ENCODE measurements at regions not wholly inside any gene's neighbourhood (a gene's known extent, or its start where the extent isn't known, plus 50 kb on each side); places are given as distances from the start of the nearest gene placed in this dataset.

DNA sequence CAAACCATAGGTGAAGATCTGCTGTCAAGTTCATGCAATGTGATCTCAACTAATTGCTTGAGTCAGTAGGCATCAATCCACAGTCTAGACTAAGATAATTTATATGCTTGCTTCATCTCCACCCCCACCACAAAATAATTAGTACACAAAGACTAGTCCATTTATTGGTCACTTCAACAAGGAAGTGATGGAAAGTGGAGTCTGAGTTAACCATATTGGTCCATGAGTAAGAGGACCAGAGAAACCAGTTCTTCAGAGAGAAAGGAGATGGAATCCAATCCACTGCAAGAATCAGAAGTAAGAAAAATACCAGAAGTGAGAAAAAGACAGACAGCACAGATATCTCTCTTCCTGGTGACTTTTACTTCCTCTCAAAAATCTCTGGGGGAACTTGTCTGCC is 366.5 kb downstream of the CHSY3 start:
- H3K4me3 ChIP-seq (ENCODE audit: low read depth in 1 of 2, low read length in 2 of 2) = no peak overlapping the region
- H3K27me3 ChIP-seq (ENCODE audit: control insufficient read depth in 1 of 2, insufficient read depth in 2 of 2, low read length in 2 of 2) = no peaks in the 10 kb centered on the region
- no peaks in the 10 kb centered on the region for H3K36me3 ChIP-seq (ENCODE audit: insufficient read depth, low read length)
- H3K9ac ChIP-seq (ENCODE audit: low read length) = no peak overlapping the region
- no peaks in the 10 kb centered on the region for H3K9me3 ChIP-seq (ENCODE audit: low read length)
- no peaks in the 10 kb centered on the region for H3K4me1 ChIP-seq (ENCODE audit: insufficient read depth, low read length)
- H3K27ac ChIP-seq (ENCODE audit: low read depth, low read length) = no peak overlapping the region

DNA sequence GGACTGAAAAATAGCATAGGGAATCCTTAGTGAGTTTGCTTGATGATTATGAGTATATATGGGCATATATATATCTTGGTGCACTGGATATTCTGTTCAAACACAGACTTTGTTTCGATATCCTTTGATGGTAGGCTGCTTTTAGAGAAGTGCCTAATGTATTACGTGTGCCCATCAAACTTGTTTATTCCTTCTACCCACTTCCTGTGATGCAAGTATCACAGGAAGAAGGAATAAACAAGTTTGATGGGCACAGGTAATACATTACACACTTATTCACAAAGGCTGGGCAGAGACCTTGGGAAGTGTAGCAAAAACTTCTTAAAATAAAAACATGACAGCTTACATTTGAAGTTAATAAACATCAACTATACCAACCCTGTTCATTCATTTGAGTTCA is 364.2 kb downstream of the CHSY3 start:
- Histone ChIP-seq H3K4me1 (ENCODE audit: insufficient read depth, low read length) (no peaks in the 10 kb centered on the region), H3K9ac (ENCODE audit: low read length) (no peak overlapping the region), H3K27me3 (ENCODE audit: control insufficient read depth in 1 of 2, insufficient read depth in 2 of 2, low read length in 2 of 2) (no peaks in the 10 kb centered on the region), H3K4me3 (ENCODE audit: low read depth in 1 of 2, low read length in 2 of 2) (no peak overlapping the region), H3K9me3 (ENCODE audit: low read length) (no peaks in the 10 kb centered on the region), H3K27ac (ENCODE audit: low read depth, low read length) (no peak overlapping the region), H3K36me3 (ENCODE audit: insufficient read depth, low read length) (no peaks in the 10 kb centered on the region)

- Histone ChIP-seq H3K4me1 (ENCODE audit: insufficient read depth, low read length) (no peaks in the 10 kb centered on the region), H3K27me3 (ENCODE audit: control insufficient read depth in 1 of 2, insufficient read depth in 2 of 2, low read length in 2 of 2) (no peaks in the 10 kb centered on the region), H3K4me3 (ENCODE audit: low read depth in 1 of 2, low read length in 2 of 2) (no peak overlapping the region), H3K36me3 (ENCODE audit: insufficient read depth, low read length) (no peaks in the 10 kb centered on the region), H3K9me3 (ENCODE audit: low read length) (no peaks in the 10 kb centered on the region), H3K9ac (ENCODE audit: low read length) (no peak overlapping the region), H3K27ac (ENCODE audit: low read depth, low read length) (no peak overlapping the region)
These were observed 363.7 kb downstream of the CHSY3 start for GRCh38 chr5:130267926-130268325.

DNA sequence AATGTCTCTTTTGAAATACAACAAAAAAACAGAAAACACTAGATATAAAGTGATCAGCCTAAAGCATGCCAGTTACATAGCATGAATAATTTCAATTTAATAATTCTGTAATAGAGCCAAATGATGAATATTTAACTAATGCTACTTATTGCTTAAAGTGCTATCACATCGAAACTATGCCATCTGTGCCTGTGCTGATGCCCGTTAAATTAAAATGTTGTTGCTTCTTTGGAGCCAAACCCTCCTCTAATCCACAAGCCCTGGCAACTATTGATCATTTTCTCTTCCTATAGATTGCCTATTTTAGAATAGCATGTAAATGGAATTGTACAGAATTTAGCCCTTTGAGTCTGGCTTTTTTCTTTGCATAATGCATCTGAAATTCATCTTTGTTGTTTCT is 356.2 kb downstream of the CHSY3 start:
- no peaks in the 10 kb centered on the region for H3K27me3 ChIP-seq (ENCODE audit: control insufficient read depth in 1 of 2, insufficient read depth in 2 of 2, low read length in 2 of 2)
- H3K4me1 ChIP-seq (ENCODE audit: insufficient read depth, low read length) = no peaks in the 10 kb centered on the region
- H3K4me3 ChIP-seq (ENCODE audit: low read depth in 1 of 2, low read length in 2 of 2) = no peak overlapping the region
- no peak overlapping the region for H3K9ac ChIP-seq (ENCODE audit: low read length)
- H3K27ac ChIP-seq (ENCODE audit: low read depth, low read length) = no peak overlapping the region
- no peaks in the 10 kb centered on the region for H3K36me3 ChIP-seq (ENCODE audit: insufficient read depth, low read length)
- no peaks in the 10 kb centered on the region for H3K9me3 ChIP-seq (ENCODE audit: low read length)

- Histone ChIP-seq H3K36me3 (ENCODE audit: insufficient read depth, low read length) (no peaks in the 10 kb centered on the region), H3K27ac (ENCODE audit: low read depth, low read length) (no peak overlapping the region), H3K4me3 (ENCODE audit: low read depth in 1 of 2, low read length in 2 of 2) (no peak overlapping the region), H3K4me1 (ENCODE audit: insufficient read depth, low read length) (no peaks in the 10 kb centered on the region), H3K9ac (ENCODE audit: low read length) (no peak overlapping the region), H3K9me3 (ENCODE audit: low read length) (no peaks in the 10 kb centered on the region), H3K27me3 (ENCODE audit: control insufficient read depth in 1 of 2, insufficient read depth in 2 of 2, low read length in 2 of 2) (no peaks in the 10 kb centered on the region)
These were observed 347.7 kb downstream of the CHSY3 start for GRCh38 chr5:130251931-130252330.

- Histone ChIP-seq H3K27ac (ENCODE audit: low read depth, low read length) (no peak overlapping the region), H3K9me3 (ENCODE audit: low read length) (no peaks in the 10 kb centered on the region), H3K9ac (ENCODE audit: low read length) (no peak overlapping the region), H3K4me3 (ENCODE audit: low read depth in 1 of 2, low read length in 2 of 2) (no peak overlapping the region), H3K27me3 (ENCODE audit: control insufficient read depth in 1 of 2, insufficient read depth in 2 of 2, low read length in 2 of 2) (no peaks in the 10 kb centered on the region), H3K36me3 (ENCODE audit: insufficient read depth, low read length) (no peaks in the 10 kb centered on the region), H3K4me1 (ENCODE audit: insufficient read depth, low read length) (no peaks in the 10 kb centered on the region)
These were observed 339.4 kb downstream of the CHSY3 start for GRCh38 chr5:130243641-130244040.

DNA sequence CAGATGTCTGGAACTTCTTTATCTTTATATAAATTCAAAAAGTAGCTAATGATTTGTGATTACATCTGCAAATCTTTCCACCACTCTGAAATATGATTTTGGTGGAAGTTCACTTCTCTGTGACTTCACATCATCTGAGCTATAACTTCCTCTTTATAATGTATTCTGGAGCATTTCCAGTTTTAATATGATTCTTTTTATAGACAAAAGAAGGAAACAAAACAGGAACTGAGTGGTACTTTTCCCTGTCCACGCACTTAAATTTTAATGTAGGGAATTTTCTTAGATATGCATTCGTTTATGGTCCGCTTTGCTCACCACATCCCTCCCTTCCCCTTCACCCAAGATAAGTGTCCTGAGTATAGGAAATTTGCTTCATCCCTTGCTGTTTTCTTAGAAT is 333.5 kb downstream of the CHSY3 start:
- Histone ChIP-seq H3K36me3 (ENCODE audit: insufficient read depth, low read length) (no peaks in the 10 kb centered on the region), H3K27ac (ENCODE audit: low read depth, low read length) (no peak overlapping the region), H3K4me1 (ENCODE audit: insufficient read depth, low read length) (no peaks in the 10 kb centered on the region), H3K27me3 (ENCODE audit: control insufficient read depth in 1 of 2, insufficient read depth in 2 of 2, low read length in 2 of 2) (no peaks in the 10 kb centered on the region), H3K9ac (ENCODE audit: low read length) (no peak overlapping the region), H3K4me3 (ENCODE audit: low read depth in 1 of 2, low read length in 2 of 2) (no peak overlapping the region), H3K9me3 (ENCODE audit: low read length) (peaks cover 3% of the 10 kb centered on the region)

Data from muscle layer of colon (tissue), 2 donors.